ENCODE measurements at regions not wholly inside any gene's neighbourhood (a gene's known extent, or its start where the extent isn't known, plus 50 kb on each side); places are given as distances from the start of the nearest gene placed in this dataset.

DNA sequence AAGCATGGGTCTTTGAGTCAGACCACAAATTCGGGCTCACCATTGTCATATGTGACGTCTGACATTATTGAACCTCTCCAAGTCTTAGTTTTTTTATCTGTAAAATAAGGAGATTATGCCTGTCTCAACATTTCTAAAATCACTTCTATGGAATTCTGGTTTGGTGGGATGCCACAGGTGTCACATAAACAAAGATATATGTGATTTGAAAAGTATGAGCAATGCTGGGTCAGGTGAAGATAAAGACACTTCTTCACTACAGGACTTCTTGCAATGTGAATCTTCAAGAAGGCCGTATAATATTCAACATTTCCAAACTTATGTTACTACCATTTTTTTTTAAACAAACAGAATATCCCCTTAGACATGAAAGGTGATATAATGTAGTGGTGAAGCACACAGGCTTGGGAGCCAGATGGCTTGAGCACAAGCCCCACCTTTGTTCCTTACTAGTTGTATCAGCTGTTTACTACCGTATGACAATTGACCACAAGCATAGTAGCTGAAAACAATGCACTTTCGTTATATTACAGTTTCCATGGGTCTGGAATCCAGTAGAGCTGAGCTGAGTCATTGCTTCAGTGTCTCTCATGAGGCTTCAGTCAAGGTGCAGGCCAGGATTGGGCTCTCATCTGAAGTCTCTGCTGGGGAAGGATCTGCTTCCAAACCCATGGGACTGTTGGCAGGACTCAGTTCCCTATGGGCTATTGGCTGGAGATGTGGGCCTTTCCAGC lies 87.7 kb downstream of the UTP18 start:
- no peaks in the 10 kb centered on the region for H3K27me3 ChIP-seq
- TF ChIP-seq CTCF (IDR thresholded peaks at IDR 0.05; ENCODE audit: low read depth, low read length) = no peak
- DNase-seq = no peak
- no peaks in the 10 kb centered on the region for H3K4me1 ChIP-seq
- no peaks in the 10 kb centered on the region for H3K36me3 ChIP-seq
- H3K4me3 ChIP-seq (ENCODE audit: low read depth, low read length) = no peak overlapping the region
- H3K9me3 ChIP-seq = no peaks in the 10 kb centered on the region

GRCh38 chr17:51351080-51351479 lies 90.7 kb downstream of the UTP18 start:
- Histone ChIP-seq H3K36me3 (no peaks in the 10 kb centered on the region), H3K4me1 (peaks cover 19% of the 10 kb centered on the region), H3K4me3 (ENCODE audit: low read depth, low read length) (no peak overlapping the region), H3K27me3 (no peaks in the 10 kb centered on the region), H3K9me3 (no peaks in the 10 kb centered on the region)
- no peak for TF ChIP-seq CTCF (IDR thresholded peaks at IDR 0.05; ENCODE audit: low read depth, low read length)
- DNase-seq = no peak

- no peak overlapping the region for H3K4me3 ChIP-seq (ENCODE audit: low read depth, low read length)
- no peaks in the 10 kb centered on the region for H3K27me3 ChIP-seq
- no peaks in the 10 kb centered on the region for H3K9me3 ChIP-seq
- no peaks in the 10 kb centered on the region for H3K36me3 ChIP-seq
- no peak for DNase-seq
- TF ChIP-seq CTCF (IDR thresholded peaks at IDR 0.05; ENCODE audit: low read depth, low read length) = no peak
- H3K4me1 ChIP-seq = peaks cover 27% of the 10 kb centered on the region
Measured at GRCh38 chr17:51351890-51352289, 91.5 kb downstream of the UTP18 start.

DNA sequence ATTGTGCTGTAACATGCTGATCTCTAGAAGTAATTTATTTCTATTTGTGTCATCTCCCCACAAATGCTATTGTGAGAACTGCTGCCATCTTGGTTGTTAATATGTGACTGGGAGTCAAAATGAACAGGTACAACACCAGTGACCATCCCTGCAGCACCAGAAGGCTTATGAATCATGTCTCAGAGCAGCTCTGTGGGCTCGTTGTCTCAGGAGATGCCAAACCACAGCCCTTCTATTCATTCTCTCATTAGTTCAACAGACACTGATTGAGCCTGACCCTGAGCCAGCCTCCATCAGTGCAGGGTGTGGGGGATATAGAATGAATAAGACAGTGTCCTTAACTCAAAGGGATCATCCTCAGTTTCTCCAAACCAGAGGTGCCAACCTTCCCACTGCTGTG lies 92.5 kb downstream of the UTP18 start:
- Histone ChIP-seq H3K27me3 (no peaks in the 10 kb centered on the region), H3K36me3 (no peaks in the 10 kb centered on the region), H3K4me3 (ENCODE audit: low read depth, low read length) (no peak overlapping the region), H3K9me3 (no peaks in the 10 kb centered on the region), H3K4me1 (peaks cover 28% of the 10 kb centered on the region)
- no peak for DNase-seq
- TF ChIP-seq CTCF (IDR thresholded peaks at IDR 0.05; ENCODE audit: low read depth, low read length) = no peak

- Histone ChIP-seq H3K27me3 (no peaks in the 10 kb centered on the region), H3K9me3 (no peaks in the 10 kb centered on the region), H3K36me3 (no peaks in the 10 kb centered on the region), H3K4me1 (peaks cover 28% of the 10 kb centered on the region), H3K4me3 (ENCODE audit: low read depth, low read length) (no peak overlapping the region)
- TF ChIP-seq CTCF (IDR thresholded peaks at IDR 0.05; ENCODE audit: low read depth, low read length) = no peak
- DNase-seq = no peak
Measured at GRCh38 chr17:51353296-51353695, 93.0 kb downstream of the UTP18 start.

DNA sequence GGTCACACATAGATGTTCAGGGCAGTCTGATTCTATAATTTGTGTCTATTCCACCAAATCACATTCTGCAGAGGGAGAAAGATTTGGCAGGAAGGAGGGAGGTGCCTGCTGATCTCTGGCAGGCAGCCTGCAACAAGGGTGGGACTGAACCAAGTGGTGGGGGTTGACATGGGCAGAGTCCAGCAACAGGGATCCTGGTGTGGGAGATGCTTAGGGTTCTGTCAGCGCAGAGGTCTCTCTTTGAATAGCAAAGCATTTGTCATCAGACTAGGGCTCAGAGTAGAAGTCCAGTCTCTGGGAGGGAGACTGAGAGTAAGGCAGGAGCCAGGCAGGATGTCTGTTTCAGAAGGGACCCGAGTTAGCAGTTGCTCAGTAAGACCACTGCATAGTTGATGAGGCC lies 94.6 kb downstream of the UTP18 start:
- Histone ChIP-seq H3K27me3 (no peaks in the 10 kb centered on the region), H3K4me1 (peaks cover 28% of the 10 kb centered on the region), H3K9me3 (no peaks in the 10 kb centered on the region), H3K36me3 (no peaks in the 10 kb centered on the region), H3K4me3 (ENCODE audit: low read depth, low read length) (peak overlapping the region; percentile 43)
- TF ChIP-seq CTCF (IDR thresholded peaks at IDR 0.05; ENCODE audit: low read depth, low read length) = no peak
- DNase-seq = peak; percentile 75

Measured in BE2C (cell line).